ENCODE measurements at regions not wholly inside any gene's neighbourhood (a gene's known extent, or its start where the extent isn't known, plus 50 kb on each side); places are given as distances from the start of the nearest gene placed in this dataset.

DNA sequence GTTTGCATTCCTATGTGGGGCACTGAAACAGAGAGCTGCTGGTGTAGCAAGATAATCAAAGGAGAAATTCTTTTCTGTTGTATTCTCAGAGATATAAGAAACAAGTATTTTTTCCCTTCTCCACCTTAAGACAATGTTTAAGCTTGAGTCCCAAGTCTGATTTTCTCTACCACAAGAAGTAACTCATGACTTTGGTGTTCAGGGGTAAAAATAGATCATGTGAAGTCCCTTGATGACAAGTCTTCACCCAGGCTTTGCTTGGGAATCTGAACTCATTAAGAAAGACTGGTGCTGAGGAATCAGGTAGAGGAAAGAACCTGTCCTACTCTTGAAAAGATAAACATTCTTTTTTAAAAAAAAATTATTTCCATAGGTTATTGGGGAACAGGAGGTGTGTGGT, 205.6 kb downstream of the ALDH8A1 start:
- TF ChIP-seq EZH2phosphoT487 (IDR thresholded peaks at IDR 0.05; ENCODE audit: borderline replicate concordance): no peak
- TF ChIP-seq, protein P1, sequence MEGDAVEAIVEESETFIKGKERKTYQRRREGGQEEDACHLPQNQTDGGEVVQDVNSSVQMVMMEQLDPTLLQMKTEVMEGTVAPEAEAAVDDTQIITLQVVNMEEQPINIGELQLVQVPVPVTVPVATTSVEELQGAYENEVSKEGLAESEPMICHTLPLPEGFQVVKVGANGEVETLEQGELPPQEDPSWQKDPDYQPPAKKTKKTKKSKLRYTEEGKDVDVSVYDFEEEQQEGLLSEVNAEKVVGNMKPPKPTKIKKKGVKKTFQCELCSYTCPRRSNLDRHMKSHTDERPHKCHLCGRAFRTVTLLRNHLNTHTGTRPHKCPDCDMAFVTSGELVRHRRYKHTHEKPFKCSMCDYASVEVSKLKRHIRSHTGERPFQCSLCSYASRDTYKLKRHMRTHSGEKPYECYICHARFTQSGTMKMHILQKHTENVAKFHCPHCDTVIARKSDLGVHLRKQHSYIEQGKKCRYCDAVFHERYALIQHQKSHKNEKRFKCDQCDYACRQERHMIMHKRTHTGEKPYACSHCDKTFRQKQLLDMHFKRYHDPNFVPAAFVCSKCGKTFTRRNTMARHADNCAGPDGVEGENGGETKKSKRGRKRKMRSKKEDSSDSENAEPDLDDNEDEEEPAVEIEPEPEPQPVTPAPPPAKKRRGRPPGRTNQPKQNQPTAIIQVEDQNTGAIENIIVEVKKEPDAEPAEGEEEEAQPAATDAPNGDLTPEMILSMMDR (conservative IDR thresholded peaks at IDR 0.05; ENCODE audit: low read length): no peak
- Histone ChIP-seq H3K79me2 (ENCODE audit: insufficient read depth, low read length) (no peaks in the 10 kb centered on the region), H4K20me1 (ENCODE audit: insufficient read depth, low read length, poor library complexity, severe bottlenecking) (no peaks in the 10 kb centered on the region)

DNA sequence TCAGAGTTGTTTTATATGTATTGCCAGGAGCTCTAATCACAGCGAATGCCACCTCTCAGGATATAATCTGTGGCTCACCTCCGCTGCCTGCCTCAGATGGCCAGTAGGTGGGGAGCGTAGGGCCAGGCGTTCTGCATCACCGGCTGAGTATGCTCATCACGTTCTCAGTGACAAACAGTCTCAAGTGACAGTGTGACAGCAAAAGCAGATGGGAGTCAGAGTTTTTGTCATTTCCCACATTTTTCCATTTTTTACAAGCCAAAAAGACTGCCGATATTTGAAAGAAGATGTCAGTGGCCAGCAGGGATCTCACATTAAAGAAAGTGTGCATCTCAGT, 208.7 kb downstream of the ALDH8A1 start:
- no peaks in the 10 kb centered on the region for H3K9me2 ChIP-seq (replicated peaks; ENCODE audit: low read depth, low read length)
- H3K9ac ChIP-seq (ENCODE audit: low read depth, low read length, poor library complexity, severe bottlenecking): no peak overlapping the region
- no peak overlapping the region for H2AFZ ChIP-seq (ENCODE audit: low read length)
- no peak overlapping the region for H3K4me3 ChIP-seq (ENCODE audit: low read length, poor library complexity, severe bottlenecking)
- H3K79me2 ChIP-seq (ENCODE audit: insufficient read depth, low read length): no peaks in the 10 kb centered on the region
- H3K9me3 ChIP-seq (ENCODE audit: insufficient read depth, low read depth, low read length): no peaks in the 10 kb centered on the region
- TF ChIP-seq, protein P1 (conservative IDR thresholded peaks at IDR 0.05; ENCODE audit: low read length): 0 out of 2 replicates have a peak, but pooled peaks have one; percentile 22
- TF ChIP-seq EZH2phosphoT487 (IDR thresholded peaks at IDR 0.05; ENCODE audit: borderline replicate concordance): no peak
- no peaks in the 10 kb centered on the region for H3K27me3 ChIP-seq (ENCODE audit: insufficient read depth, low read length, poor library complexity, severe bottlenecking)
- H3K4me1 ChIP-seq (ENCODE audit: insufficient read depth, low read length, poor library complexity, severe bottlenecking): no peaks in the 10 kb centered on the region
- H3F3A ChIP-seq (ENCODE audit: low read depth): no peaks in the 10 kb centered on the region
- no peak overlapping the region for H3K4me2 ChIP-seq (ENCODE audit: low read depth, low read length, poor library complexity, severe bottlenecking)
- no peaks in the 10 kb centered on the region for H4K20me1 ChIP-seq (ENCODE audit: insufficient read depth, low read length, poor library complexity, severe bottlenecking)
- no peaks in the 10 kb centered on the region for H3K36me3 ChIP-seq (ENCODE audit: insufficient read depth, low read length)

More for the DNA sequence above, 205.6 kb downstream of the ALDH8A1 start:
- Histone ChIP-seq H2AFZ (ENCODE audit: low read length) (no peak overlapping the region), H3K9me3 (ENCODE audit: insufficient read depth, low read depth, low read length) (no peaks in the 10 kb centered on the region), H3K9ac (ENCODE audit: low read depth, low read length, poor library complexity, severe bottlenecking) (no peak overlapping the region), H3K4me1 (ENCODE audit: insufficient read depth, low read length, poor library complexity, severe bottlenecking) (no peaks in the 10 kb centered on the region), H3K9me2 (replicated peaks; ENCODE audit: low read depth, low read length) (no peaks in the 10 kb centered on the region), H3K4me2 (ENCODE audit: low read depth, low read length, poor library complexity, severe bottlenecking) (no peak overlapping the region), H3K27me3 (ENCODE audit: insufficient read depth, low read length, poor library complexity, severe bottlenecking) (no peaks in the 10 kb centered on the region), H3K4me3 (ENCODE audit: low read length, poor library complexity, severe bottlenecking) (no peak overlapping the region), H3F3A (ENCODE audit: low read depth) (no peaks in the 10 kb centered on the region), H3K36me3 (ENCODE audit: insufficient read depth, low read length) (no peaks in the 10 kb centered on the region)

DNA sequence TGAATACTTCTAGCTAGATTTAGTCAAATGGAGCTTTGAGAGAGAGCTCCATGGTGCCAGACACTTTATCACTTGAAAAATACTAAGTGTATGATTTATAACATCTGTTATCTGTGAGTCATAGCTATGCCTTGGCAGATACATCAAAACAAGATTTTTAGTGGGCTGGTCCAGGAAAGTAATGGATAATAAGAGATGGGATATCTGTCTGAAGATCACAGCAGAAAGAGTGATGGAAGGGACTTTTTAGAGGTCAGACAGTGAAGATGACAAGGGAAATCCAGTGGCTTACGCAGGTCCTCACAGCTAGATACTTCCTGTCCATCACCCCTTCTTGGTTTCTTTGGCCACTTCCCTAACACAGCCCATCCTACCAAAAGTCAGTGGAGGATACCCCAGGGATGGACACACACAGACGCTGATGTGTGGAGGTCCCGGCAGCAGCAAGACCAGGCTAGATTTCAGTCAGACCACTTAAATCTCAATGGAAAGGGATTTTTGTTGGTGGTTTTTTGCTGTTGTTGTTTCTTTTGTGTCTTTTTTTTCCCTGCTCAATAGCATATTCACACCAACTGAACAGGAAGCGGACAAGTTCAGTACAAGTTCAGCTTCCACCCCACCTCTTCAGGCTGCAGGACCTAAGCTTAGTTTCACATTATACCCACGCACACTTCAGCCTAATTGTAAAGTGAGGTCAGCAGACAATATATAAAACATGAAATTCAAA, 209.3 kb downstream of the ALDH8A1 start:
- H3K79me2 ChIP-seq (ENCODE audit: insufficient read depth, low read length): no peaks in the 10 kb centered on the region
- H3K9ac ChIP-seq (ENCODE audit: low read depth, low read length, poor library complexity, severe bottlenecking): no peak overlapping the region
- H3K9me2 ChIP-seq (replicated peaks; ENCODE audit: low read depth, low read length): no peaks in the 10 kb centered on the region
- H3K4me1 ChIP-seq (ENCODE audit: insufficient read depth, low read length, poor library complexity, severe bottlenecking): no peaks in the 10 kb centered on the region
- H4K20me1 ChIP-seq (ENCODE audit: insufficient read depth, low read length, poor library complexity, severe bottlenecking): no peaks in the 10 kb centered on the region
- no peaks in the 10 kb centered on the region for H3K9me3 ChIP-seq (ENCODE audit: insufficient read depth, low read depth, low read length)
- no peak overlapping the region for H3K4me2 ChIP-seq (ENCODE audit: low read depth, low read length, poor library complexity, severe bottlenecking)
- no peaks in the 10 kb centered on the region for H3K27me3 ChIP-seq (ENCODE audit: insufficient read depth, low read length, poor library complexity, severe bottlenecking)
- no peaks in the 10 kb centered on the region for H3K36me3 ChIP-seq (ENCODE audit: insufficient read depth, low read length)
- H2AFZ ChIP-seq (ENCODE audit: low read length): no peak overlapping the region
- TF ChIP-seq, protein P1 (conservative IDR thresholded peaks at IDR 0.05; ENCODE audit: low read length): no peak
- no peak for TF ChIP-seq EZH2phosphoT487 (IDR thresholded peaks at IDR 0.05; ENCODE audit: borderline replicate concordance)
- no peak overlapping the region for H3K4me3 ChIP-seq (ENCODE audit: low read length, poor library complexity, severe bottlenecking)
- H3F3A ChIP-seq (ENCODE audit: low read depth): no peaks in the 10 kb centered on the region

Measured in Loucy (cell line).